SK-N-MC (cell line): ENCODE measurements at regions not wholly inside any gene's neighbourhood (a gene's known extent, or its start where the extent isn't known, plus 50 kb on each side); places are given as distances from the start of the nearest gene placed in this dataset.

Experiments
- EZH2 ChIP-seq: fragments of 200-600 bp; sonication (generic); IDR thresholded peaks from one replicate; pipeline ENCODE4 v1.6.1; 2017; ENCODE audit warnings: antibody characterized with exemption
- POLR2AphosphoS5 ChIP-seq: IDR thresholded peaks from 2 replicates; pipeline ENCODE4 v1.6.1; 2012; ENCODE audit warnings: mild to moderate bottlenecking, low read depth, low read length, borderline replicate concordance

DNA sequence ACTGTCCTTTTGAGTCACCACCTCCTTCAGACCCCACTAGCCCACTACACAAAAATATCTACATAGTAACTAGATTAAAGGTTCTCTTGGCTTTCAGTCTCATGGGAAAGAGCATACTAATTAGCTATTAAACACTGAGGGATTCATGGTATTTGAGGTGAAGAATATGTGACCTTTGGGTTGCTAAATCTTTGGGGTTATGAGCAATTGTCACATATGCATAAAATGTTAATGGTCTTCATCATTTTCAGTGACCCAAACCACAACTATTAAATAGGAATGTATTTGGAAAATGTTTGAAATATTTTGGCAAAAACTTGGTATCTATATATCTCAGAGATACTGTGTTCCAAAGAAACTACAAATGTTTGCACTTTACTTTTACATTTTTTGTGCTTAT lies 365.1 kb downstream of the MAGEB5 start:
- TF ChIP-seq EZH2, result no peak
- TF ChIP-seq POLR2AphosphoS5, result no peak
